Body of pancreas (tissue), 4 donors: ENCODE measurements at regions not wholly inside any gene's neighbourhood (a gene's known extent, or its start where the extent isn't known, plus 50 kb on each side); places are given as distances from the start of the nearest gene placed in this dataset.
"Not testable (repeated sequence)": the region's sequence is repeated elsewhere in the genome, so short reads cannot be mapped to it uniquely, and the experiment has no call there.

Experiments
- ATAC-seq: fragments of 150-250 bp; one replicate; pipeline ENCODE4 v1.9.1; 2016
- DNase-seq, 4 donors: peaks; one replicate each; pipeline ENCODE4 v3.0.0-alpha.2; 2019
- H3K27ac ChIP-seq, 4 donors: fragments of 200-600 bp; sonication (generic); 1 replicate in 3 of 4; 2 replicates in 1 of 4; pipeline versions ENCODE4 v1.5.1 to v1.6.1; 2016 to 2019; ENCODE audit warnings: mild to moderate bottlenecking in 1 of 4, mixed read lengths in 1 of 4, moderate library complexity in 1 of 4
- H3K27me3 ChIP-seq, 2 donors: fragments of 200-600 bp; sonication (generic); one replicate each; pipeline ENCODE4 v1.6.0; 2016; ENCODE audit warnings: mild to moderate bottlenecking in 1 of 2
- H3K36me3 ChIP-seq, 2 donors: fragments of 200-600 bp; sonication (generic); replicated peaks in 1 of 2; 2 replicates each; pipeline ENCODE4 v1.5.1; 2016; ENCODE audit warnings: low read depth in 2 of 2; ENCODE audit not compliant: insufficient read depth in 1 of 2
- H3K4me1 ChIP-seq: fragments of 200-600 bp; sonication (generic); one replicate; pipeline ENCODE4 v1.6.0; 2016
- H3K4me3 ChIP-seq, 2 donors: fragments of 200-600 bp; sonication (generic); 1 replicate in 1 of 2; 2 replicates in 1 of 2; pipeline ENCODE4 v1.5.1; 2016 to 2019
- H3K9me3 ChIP-seq, 3 donors: fragments of 200-600 bp; sonication (generic); 1 replicate in 2 of 3; 2 replicates in 1 of 3; pipeline ENCODE4 v1.5.1; 2016
- CTCF ChIP-seq, 7 experiments: fragments of 450-650 bp in 4 of 7; fragments of 200-600 bp in 3 of 7; sonication (generic) in 3 of 7; IDR thresholded peaks; one replicate each; pipeline ENCODE4 v1.5.1; 2016 to 2019; ENCODE audit warnings: antibody characterized with exemption in 7 of 7
- POLR2A ChIP-seq, 3 donors: fragments of 450-650 bp; IDR thresholded peaks; one replicate each; pipeline ENCODE4 v1.6.1; 2016; ENCODE audit warnings: antibody characterized with exemption in 3 of 3, mild to moderate bottlenecking in 2 of 3
- WGBS, 2 donors: methylation state at CpG; one replicate each; pipeline ENCODE4 v1.1.5; 2017; 5-methylcytosine and 5-hydroxymethylcytosine counted together
- intact Hi-C: fragments of 100-400 bp; cut with DNase I; formaldehyde crosslinking; loops from one replicate; pipeline ENCODE4 v1.15.1; 2023

- Histone ChIP-seq H3K4me3 (no peak overlapping the region), H3K27ac (no peak overlapping the region), H3K27me3 (no peaks in the 10 kb centered on the region), H3K4me1 (no peaks in the 10 kb centered on the region), H3K36me3 (no peaks in the 10 kb centered on the region), H3K9me3 (no peaks in the 10 kb centered on the region)
- ATAC-seq = no peak
- no peak for DNase-seq
- TF ChIP-seq CTCF (IDR thresholded peaks at IDR 0.05) = no peak
- no peak for TF ChIP-seq POLR2A (IDR thresholded peaks at IDR 0.05)
- intact Hi-C loops = no loop called here
- WGBS, 2 donors = 78 to 85% methylated on average over 5 of the region's 5 CpGs
Measured at GRCh38 chr4:31461421-31461820, 741.3 kb downstream of the PCDH7 start.

GRCh38 chr4:31467781-31468180 lies 747.6 kb downstream of the PCDH7 start:
- WGBS, 2 donors = 46 to 51% methylated on average over 3 of the region's 3 CpGs
- Histone ChIP-seq H3K4me3 (no peak overlapping the region), H3K4me1 (no peaks in the 10 kb centered on the region), H3K36me3 (no peaks in the 10 kb centered on the region), H3K27me3 (no peaks in the 10 kb centered on the region), H3K27ac (no peak overlapping the region), H3K9me3 (no peaks in the 10 kb centered on the region)
- DNase-seq = no peak
- TF ChIP-seq POLR2A (IDR thresholded peaks at IDR 0.05) = no peak
- no peak for TF ChIP-seq CTCF (IDR thresholded peaks at IDR 0.05)
- no peak for ATAC-seq
- intact Hi-C loops = no loop called here

- Histone ChIP-seq H3K27me3 (no peaks in the 10 kb centered on the region), H3K36me3 (no peaks in the 10 kb centered on the region), H3K4me1 (no peaks in the 10 kb centered on the region), H3K27ac (no peak overlapping the region), H3K9me3 (no peaks in the 10 kb centered on the region), H3K4me3 (no peak overlapping the region)
- ATAC-seq = no peak
- TF ChIP-seq POLR2A (IDR thresholded peaks at IDR 0.05) = no peak
- TF ChIP-seq CTCF (IDR thresholded peaks at IDR 0.05) = no peak
- no peak for DNase-seq
- intact Hi-C loops = no loop called here
- WGBS, 2 donors = 48 to 55% methylated on average over 1 of the region's 1 CpG
Measured at GRCh38 chr4:31474221-31474620, 754.1 kb downstream of the PCDH7 start.

- intact Hi-C loops = no loop called here
Measured at GRCh38 chr4:31482691-31483090, 762.5 kb downstream of the PCDH7 start.

GRCh38 chr4:31499216-31499615 lies 779.0 kb downstream of the PCDH7 start:
- H3K4me3 ChIP-seq, ATAC-seq, H3K4me1 ChIP-seq, intact Hi-C loops, H3K36me3 ChIP-seq, H3K27me3 ChIP-seq, H3K9me3 ChIP-seq, H3K27ac ChIP-seq, DNase-seq: not testable (repeated sequence)
- WGBS, 2 donors = 77% methylated on average over 3 of the region's 3 CpGs

More at GRCh38 chr4:31482691-31483090, 762.5 kb downstream of the PCDH7 start:
- WGBS, 2 donors = 73 to 79% methylated on average over 1 of the region's 1 CpG
- H3K4me3 ChIP-seq = no peak overlapping the region
- TF ChIP-seq POLR2A (IDR thresholded peaks at IDR 0.05) (no peak), CTCF (IDR thresholded peaks at IDR 0.05) (no peak)
- no peaks in the 10 kb centered on the region for H3K36me3 ChIP-seq
- H3K27me3 ChIP-seq = no peaks in the 10 kb centered on the region
- DNase-seq = no peak
- ATAC-seq = no peak
- no peaks in the 10 kb centered on the region for H3K4me1 ChIP-seq
- no peaks in the 10 kb centered on the region for H3K9me3 ChIP-seq
- no peak overlapping the region for H3K27ac ChIP-seq
